H1 (cell line): ENCODE measurements at regions not wholly inside any gene's neighbourhood (a gene's known extent, or its start where the extent isn't known, plus 50 kb on each side); places are given as distances from the start of the nearest gene placed in this dataset.

Source experiments
- RFX5 ChIP-seq: IDR thresholded peaks from 2 replicates; pipeline ENCODE4 v1.6.1; 2011; ENCODE audit warnings: low read depth, low read length, improper control_type of control experiment, borderline replicate concordance
- SP2 ChIP-seq: IDR thresholded peaks from 2 replicates; pipeline ENCODE4 v1.6.1; 2012; ENCODE audit warnings: mild to moderate bottlenecking, low read length, inconsistent platforms
- TAF7 ChIP-seq: optimal IDR thresholded peaks from 2 replicates; pipeline ENCODE3; 2011; ENCODE audit warnings: low read depth, mild to moderate bottlenecking, inconsistent platforms, low read length, moderate library complexity, borderline replicate concordance
- TBP ChIP-seq: IDR thresholded peaks from 2 replicates; pipeline ENCODE4 v1.6.1; 2011; ENCODE audit warnings: low read depth, low read length, improper control_type of control experiment

DNA sequence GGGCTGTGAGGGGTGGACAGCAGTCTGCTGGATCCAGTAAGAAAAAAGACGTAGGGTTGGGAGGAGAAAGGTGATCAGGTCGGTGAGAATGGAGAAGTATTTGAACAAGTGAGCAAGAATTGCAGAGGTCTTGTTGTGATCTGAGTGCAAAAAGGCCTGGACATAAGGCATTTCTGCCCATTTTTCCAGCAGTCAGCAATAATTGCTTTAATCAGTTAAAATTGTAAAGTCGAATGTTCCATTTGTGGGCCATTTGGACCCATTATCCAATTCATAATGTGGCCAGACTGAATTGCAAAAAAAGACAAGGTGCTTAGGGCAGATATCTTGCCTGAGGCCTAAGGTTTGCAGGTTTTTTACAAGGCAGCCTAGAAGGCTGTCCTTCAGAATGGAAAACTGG is 86.1 kb downstream of the ZNF737 start (continued):
- TF ChIP-seq TAF7 (no peak), RFX5 (no peak), SP2 (no peak), TBP (no peak)
